Stimulated activated CD4-positive, alpha-beta T cell treated with anti-CD3 and anti-CD28 coated beads, TNF-alpha, amount 100 ng/mL, for 4 hours (primary cell): ENCODE measurements at regions not wholly inside any gene's neighbourhood (a gene's known extent, or its start where the extent isn't known, plus 50 kb on each side); places are given as distances from the start of the nearest gene placed in this dataset.
A peak's percentile ranks its signal among the peaks of the same experiment; 100 is the strongest.
"Not testable (repeated sequence)": the region's sequence is repeated elsewhere in the genome, so short reads cannot be mapped to it uniquely, and the experiment has no call there.

Experiments
- DNase-seq, 3 experiments: peaks; one replicate each; pipeline ENCODE4 v3.0.0-alpha.2; 2020; ENCODE audit warnings: low read depth in 3 of 3

DNA sequence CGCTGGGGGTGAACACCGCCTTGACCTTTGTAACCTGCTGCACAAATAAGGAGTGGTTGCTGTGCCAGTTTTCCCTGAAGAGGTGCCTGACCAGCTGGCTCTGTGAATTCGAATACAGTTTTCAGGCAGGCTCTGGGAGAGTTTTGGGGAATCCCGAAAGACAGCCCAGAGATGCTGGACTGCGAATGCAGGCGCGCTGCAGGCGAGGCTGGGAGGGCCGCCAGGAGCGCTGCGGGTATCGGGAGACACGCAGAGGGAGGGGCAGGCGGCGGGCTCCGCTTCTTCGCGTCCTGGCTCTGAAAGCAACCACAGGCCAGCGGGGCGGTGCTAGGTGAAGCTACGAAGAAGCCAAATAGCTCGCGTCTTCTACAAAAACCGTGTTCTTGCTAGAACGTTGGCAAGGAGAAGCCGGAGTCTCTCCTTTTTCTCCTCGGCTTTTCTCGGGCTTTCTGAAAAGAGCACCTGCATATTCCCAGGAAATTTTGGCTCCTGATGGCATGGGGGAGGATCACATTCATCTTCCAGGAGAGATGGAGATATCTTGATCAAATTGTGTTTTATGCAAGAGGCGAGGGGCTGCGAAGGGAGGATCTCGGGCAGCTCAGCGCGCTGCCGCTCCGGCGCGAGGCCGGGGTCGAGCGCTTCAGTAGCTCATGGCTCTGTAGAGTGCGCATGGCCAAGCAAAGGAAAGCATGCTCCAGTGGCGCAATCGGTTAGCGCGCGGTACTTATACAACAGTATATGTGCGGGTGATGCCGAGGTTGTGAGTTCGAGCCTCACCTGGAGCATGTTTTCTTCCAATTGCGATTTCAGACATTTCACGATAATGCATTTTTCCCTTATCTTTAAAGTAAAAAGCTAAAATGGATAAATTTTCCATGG, 158.1 kb upstream of the ZNF184 start:
- DNase-seq, result peak in 1 of 3 experiments; percentile 24

DNA sequence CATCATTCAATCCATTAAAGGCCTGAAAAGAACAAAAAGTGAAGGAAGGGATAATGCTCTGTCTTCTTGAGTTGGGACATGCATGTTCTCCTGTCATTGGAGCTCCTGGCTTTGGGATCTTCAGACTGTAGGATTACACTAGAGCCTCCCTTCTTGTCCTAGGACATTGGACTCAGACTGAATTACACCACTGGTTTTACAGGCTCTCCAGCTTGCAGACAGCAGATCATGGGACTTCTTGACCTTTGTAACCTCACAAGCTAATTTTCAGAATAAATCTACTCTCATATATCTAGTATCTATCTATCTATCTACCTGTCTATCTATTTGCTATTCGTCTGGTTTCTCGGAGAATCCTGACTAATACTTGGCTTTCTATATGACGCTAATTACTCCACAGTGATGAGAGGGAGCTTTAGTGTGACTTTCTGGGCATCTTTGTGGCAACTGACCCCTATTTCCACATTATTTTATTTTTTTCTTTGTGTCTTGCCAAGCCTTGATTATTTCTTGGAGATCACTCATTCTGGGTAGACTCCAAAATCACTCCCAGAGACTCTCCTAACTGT, 151.9 kb upstream of the ZNF184 start:
- no peak for DNase-seq

DNA sequence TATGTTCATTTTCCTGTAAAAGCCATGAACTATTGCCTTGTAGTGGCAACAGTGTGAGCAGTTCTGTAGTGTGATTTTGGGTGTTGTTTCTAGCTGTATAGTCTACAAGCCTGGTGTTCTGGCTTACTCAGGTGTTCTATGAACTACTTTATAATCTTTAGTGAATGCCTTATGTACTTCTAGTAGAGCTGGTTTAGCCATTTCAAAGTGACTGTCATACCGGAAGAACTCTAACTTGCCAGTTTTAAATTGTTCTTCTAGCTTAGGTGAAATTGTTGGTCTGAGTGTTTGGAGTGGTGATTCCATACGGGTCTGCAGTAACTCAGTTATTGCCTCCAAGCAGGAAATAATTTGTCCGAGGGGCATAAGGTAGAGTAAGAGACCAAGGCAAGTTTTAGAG, 150.2 kb upstream of the ZNF184 start:
- DNase-seq, result no peak

DNA sequence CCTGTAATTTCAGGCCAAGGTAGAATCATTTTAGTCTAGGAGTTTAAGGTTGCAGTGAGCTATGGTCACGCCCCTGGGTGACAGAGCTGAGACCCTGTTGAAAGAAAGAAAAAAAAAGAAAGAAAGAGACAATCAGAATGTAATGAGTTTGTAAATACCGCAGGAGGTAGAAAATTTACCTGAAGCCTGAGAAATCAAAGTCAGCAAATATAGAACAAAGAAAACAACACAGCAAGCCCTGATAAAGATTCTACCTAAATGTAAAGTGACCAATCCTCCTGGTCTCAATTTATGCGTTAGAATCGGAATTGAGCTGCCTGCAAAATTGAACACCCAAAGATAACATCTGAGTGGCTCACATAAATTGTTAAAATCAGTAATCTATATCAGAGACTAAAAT, 146.5 kb upstream of the ZNF184 start:
- DNase-seq, result no peak

DNA sequence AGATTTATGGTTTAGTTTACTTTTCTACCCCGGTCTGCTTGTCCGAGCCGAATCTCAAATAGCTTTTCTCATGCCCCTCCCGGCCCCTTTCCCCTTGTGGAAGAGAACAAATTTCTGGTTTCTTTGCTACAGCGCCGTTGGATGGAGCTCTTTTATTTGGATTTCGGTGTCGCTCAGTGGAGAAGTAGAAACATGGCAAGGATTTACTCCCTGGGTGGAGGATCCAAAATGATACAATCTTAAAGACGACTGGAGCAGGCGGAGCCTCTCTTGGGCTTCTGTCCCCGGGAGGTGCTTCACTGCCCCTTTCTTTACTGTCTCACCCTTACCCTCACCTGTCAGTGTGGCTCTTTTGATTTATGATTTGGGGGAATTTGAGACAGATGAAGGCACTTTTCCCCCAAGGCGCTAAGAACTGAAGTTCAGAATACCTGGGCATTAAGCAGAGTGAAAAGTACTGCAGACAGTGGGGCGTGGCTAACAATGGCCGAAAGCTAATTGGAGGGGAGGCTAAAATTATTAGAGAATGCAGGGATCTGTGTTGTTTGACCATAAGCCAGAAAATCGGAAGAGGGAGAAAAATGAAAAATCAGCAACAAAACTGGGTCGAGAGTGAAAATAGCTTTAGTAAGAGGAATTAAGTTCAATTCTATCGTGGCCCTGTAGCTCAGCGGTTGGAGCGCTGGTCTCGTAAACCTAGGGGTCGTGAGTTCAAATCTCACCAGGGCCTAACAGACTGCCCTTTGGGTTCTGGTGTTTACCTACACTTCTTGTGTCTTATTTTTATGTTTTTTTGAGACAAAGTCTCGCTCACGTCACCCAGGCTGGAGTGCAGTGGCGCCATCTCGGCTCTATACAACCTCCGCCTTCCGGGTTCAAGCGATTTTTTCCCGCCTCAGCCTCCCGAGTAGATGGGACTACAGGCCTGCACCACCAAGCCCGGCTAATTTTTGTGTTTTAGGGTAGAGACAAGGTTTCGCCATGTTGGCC, 145.1 kb upstream of the ZNF184 start:
- DNase-seq, result no peak

GRCh38 chr6:27617046-27617687, 144.3 kb upstream of the ZNF184 start:
- no peak for DNase-seq

- DNase-seq, result no peak
These were observed 143.6 kb upstream of the ZNF184 start for GRCh38 chr6:27616328-27617045.

DNA sequence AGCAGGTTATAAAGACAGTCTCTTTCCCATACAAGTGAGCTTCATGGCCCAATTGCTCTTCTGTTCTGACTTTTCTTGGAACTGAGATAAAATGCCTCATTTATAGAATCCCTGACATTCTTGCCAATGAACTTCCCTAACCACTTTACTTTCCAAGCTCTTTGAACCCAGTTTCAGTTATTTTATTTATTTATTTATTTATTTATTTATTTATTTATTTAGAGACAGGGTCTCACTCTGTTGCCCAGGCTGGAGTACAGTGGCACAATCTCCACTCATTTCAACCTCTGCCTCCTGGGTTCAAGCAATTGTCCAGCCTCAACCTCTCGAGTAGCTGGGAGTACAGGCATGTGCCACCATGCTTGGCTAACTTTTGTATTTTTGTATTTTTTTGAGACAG, 138.5 kb upstream of the ZNF184 start:
- DNase-seq, result no peak

DNA sequence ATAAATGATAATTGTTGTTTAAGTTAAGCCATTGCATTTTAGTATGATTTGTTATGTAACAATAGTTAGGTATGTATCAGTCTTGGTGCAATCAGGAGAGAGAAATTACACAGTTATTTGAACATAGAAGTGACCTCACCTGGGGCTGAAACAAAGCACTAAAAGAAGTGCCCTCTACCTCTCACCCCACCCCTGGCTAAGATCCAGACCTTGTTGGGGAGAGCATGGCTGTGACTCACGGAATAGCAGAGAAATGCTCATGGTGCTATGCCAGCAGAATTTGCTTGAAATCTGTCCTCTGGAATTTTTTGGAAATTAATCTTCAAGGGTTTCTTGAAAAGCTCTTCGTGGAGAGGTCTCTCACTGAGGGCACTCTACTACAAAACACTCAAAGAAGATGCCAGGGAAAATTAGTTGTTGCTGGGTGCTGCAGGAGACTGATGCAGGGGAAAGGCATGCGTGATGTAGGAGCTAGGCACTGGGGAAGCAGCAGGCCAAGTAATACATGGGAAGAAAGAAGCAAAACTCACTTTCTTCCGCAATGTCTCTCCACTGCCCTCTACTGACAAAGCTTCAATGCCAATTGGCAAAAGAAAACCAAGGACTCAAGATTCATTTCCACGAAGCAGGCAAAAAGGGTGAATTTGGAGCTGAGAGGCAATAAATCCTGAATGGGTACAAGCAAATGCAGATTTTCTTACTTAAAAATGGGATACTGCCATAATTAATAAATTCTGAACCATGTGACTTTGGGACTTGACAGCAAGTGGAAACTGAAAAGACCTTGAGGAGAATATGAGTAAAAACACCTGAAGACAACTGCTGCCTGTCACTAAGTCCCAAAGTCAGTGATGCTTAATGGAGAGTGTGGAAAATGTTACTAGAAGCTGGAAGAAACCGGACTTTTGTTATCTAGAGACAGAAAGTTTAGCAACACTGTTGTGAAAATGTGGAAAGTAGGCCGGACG, 136.3 kb upstream of the ZNF184 start:
- no peak for DNase-seq

DNA sequence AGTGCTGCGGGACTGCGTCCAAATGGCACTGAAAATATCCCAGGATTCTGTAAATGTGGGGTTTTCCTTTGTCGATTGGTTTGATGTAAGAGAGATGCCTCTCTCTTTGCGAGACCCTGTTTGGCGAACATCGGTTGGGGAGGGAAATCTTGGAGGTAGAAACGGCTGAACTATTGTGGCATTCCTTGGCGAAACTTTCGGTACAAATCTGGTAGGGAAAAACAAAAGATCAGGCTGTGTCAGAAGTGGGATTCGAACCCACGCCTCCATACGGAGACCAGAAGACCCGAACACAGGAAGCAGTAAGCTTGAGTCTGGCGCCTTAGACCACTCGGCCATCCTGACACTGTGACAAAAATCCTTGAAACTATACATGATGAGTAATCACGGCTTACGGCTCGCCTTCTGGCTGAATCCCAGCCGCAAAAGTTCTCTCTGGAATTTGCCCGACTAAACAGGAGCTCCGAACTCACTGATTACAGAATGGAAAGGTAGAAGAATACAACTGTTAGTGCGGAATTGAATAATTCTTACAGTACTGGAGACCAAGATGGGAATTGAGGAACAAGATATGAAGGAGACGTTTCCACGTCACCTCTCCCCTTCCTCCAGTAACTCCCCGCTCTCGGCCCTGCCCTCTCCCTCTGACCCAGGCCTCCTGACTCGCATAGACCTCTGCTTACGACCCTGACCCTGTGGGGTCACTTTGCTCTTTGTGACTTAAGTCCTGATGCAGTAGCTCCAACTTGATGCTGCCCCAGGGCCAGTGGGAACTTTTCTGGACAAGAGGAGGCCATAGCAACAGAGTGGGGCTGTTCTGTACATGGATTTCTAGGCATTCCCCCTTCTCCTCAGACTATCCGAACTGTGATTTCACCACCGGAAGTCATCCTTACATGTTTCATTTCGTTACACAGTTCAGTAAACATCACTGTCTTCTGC, 132.8 kb upstream of the ZNF184 start:
- DNase-seq, result no peak

- no peak for DNase-seq
These were observed 132.1 kb upstream of the ZNF184 start for GRCh38 chr6:27604986-27605385.

DNA sequence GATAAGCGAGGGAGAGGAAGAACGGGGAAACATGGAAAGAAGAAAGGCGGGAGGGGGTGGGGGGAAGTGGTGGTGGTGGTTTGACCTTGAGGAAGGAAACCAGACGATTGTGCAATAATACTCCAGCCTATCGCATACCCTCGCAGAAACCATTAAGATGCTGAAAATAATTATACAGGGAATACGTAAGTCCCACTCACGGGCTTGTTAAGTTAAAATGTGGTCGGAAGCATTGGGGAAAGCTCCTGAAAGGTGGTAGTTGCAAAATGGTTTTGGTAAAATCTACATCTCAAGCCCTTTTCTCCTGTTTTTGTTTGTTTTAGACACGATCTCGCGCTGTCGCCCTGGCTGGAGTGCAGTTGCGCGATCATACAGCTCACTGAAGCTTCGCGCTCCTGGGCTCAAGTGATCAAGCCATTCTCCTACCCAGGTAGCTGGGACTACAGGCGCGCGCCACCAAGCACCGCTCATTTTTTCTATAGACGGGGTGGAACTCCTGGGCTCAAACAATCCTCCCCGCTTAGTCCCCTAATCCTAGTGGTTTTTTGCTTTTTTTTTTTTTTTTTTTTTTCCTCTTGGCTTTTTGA, 128.9 kb upstream of the ZNF184 start:
- no peak for DNase-seq

DNA sequence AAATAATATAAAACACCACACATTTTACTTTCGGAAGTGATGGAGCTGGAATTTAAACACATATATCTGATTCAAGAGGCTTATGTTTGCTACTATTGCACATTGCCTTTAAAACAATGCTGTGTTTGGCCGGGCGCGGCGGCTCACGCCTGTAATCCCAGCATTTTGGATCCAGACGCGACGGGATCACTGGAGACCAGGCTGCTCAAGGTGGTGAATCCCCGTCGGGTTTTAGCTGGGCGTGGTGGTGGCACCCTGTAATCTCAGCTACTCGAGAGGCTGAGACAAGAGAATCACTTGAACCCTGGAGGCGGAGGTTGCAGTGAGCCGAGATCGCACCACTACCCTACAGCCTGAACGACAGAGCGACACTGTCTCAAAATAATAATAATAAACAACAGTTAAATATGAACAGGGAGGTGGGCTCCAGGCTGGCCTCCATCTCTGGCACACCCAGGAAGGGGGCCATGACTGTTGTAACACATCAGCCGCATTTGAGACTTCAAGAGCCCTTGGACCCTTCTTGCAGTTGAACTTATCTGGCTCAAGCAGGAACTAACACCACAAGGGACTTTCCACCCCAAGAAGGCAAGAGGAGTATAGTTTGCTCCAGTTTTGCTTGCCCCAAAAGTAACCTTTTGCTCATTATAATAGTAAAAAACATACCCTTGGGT, 127.1 kb upstream of the ZNF184 start:
- DNase-seq, result no peak

DNA sequence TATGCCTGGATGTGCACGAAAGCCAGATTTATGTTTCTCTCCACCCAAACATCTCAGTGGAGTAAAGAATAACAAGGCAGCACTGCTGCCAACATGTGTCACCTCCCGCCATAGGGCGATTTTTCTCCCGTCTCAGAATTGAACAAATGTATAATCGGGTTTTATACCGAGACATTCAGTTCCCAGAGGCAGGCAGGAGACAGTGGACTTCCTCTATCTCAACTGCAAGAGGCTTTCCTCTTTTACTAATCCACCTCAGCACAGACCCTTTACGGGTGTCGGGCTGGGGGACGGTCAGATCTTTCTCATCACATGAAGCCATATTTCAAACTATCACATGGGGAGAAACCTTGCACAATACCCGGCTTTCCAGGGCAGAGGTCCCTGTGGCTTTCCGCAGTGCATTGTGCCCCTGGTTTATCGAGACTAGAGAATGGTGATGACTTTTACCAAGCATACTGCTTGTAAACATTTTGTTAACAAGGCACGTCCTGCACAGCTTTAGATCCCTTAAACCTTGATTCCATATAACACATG, 124.2 kb upstream of the ZNF184 start:
- not testable (repeated sequence) for DNase-seq

GRCh38 chr6:27593861-27594260, 121.0 kb upstream of the ZNF184 start:
- DNase-seq, result no peak

GRCh38 chr6:27593200-27593818, 120.4 kb upstream of the ZNF184 start:
- DNase-seq, result no peak
